Heart left ventricle (tissue), 13 donors: ENCODE measurements at regions not wholly inside any gene's neighbourhood (a gene's known extent, or its start where the extent isn't known, plus 50 kb on each side); places are given as distances from the start of the nearest gene placed in this dataset.

Source experiments
- POLR2A ChIP-seq, 2 donors: fragments of 450-650 bp; IDR thresholded peaks; one replicate each; pipeline ENCODE4 v1.6.1; 2017; ENCODE audit warnings: antibody characterized with exemption in 2 of 2, mild to moderate bottlenecking in 2 of 2, moderate library complexity in 2 of 2
- TF ChIP-seq, protein P1 (sequence below), 12 donors: fragments of 200-600 bp; sonication (generic) in 4 of 12; IDR thresholded peaks; one replicate each; pipeline versions ENCODE4 v1.5.0 to v1.8.0; 2018 to 2022; ENCODE audit warnings: antibody characterized with exemption in 12 of 12, mild to moderate bottlenecking in 5 of 12
- donor health status: ischemic (EF 13 %, LVEDD 7.1; RV severe dilation, severe dysfunction).
- donor health status: DM: no; HTN: yes; CAD: no.
- donor health status: DM: no; HTN: no; CAD: no.
- donor health status: ischemic (EF 25% LVEDD 6.9; RV normal size, moderate dysfunction).
- donor health status: ischemic (EF 25% LVEDD 5.7; RV mildly dilated, moderate dysfunction).
- donor health status: ischemic (EF 35%, LVEDD 5.7; RV mildly dilated, moderate dysfunction).
- donor health status: nonischemic (EF 11% LVEDD 7.7; RV severe dilation, severe dysfunction).
- donor health status: DM: yes; HTN: yes; CAD: no.
- donor health status: PGD.
- donor health status: ischemic (EF 29% LVEDD 5.4; RV normal size, mild dysfunction).
- donor health status: nonischemic (EF 23%, LVEDD 6.1; RV moderate dilation, normal function).

DNA sequence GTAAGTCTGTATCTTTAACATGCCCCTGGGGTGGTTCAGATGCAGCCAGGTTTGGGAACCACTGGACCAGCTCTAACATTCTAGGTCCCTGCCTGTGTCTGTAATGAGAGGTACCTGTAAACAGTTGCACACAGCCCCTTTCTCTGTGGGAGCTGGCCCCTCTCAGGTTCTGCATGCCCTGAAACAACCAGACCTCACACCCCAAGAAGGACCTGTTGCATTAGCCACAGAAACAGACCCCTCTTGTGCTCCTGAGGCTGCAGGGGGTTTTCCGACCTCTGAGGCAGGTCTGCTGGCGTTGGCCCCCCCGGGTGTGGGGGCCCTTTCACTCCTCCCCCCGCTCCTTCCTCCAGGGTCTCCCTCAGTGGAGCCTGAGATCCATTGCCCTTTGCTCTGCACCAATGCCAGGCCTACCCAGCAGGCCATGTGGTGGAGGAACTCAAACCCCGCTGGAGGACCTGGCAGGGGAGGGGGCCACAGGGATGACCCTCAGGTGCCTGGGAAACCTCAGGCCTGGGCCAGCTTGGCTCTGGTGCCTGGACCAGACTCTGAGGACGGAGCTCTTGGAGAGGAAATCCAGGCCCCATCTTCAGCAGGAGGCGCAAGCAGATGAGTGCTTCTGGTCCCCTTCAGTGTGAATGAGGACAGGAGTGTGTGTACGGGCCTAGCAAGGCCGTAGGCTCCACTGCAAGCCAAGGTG, 61.4 kb upstream of the PJA1 start:
- TF ChIP-seq, protein P1, sequence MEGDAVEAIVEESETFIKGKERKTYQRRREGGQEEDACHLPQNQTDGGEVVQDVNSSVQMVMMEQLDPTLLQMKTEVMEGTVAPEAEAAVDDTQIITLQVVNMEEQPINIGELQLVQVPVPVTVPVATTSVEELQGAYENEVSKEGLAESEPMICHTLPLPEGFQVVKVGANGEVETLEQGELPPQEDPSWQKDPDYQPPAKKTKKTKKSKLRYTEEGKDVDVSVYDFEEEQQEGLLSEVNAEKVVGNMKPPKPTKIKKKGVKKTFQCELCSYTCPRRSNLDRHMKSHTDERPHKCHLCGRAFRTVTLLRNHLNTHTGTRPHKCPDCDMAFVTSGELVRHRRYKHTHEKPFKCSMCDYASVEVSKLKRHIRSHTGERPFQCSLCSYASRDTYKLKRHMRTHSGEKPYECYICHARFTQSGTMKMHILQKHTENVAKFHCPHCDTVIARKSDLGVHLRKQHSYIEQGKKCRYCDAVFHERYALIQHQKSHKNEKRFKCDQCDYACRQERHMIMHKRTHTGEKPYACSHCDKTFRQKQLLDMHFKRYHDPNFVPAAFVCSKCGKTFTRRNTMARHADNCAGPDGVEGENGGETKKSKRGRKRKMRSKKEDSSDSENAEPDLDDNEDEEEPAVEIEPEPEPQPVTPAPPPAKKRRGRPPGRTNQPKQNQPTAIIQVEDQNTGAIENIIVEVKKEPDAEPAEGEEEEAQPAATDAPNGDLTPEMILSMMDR (IDR thresholded peaks at IDR 0.05) = no peak
- TF ChIP-seq POLR2A (IDR thresholded peaks at IDR 0.05) = no peak
